HG03469 (cell line): ENCODE measurements at regions not wholly inside any gene's neighbourhood (a gene's known extent, or its start where the extent isn't known, plus 50 kb on each side); places are given as distances from the start of the nearest gene placed in this dataset.
A peak's percentile ranks its signal among the peaks of the same experiment; 100 is the strongest.
"Not testable (repeated sequence)": the region's sequence is repeated elsewhere in the genome, so short reads cannot be mapped to it uniquely, and the experiment has no call there.

Experiments used
- ATAC-seq: cut with Tn5 transposase; IDR thresholded peaks from one replicate; pipeline ENCODE4 v1.9.1; 2021; ENCODE audit warnings: mild to moderate bottlenecking, moderate library complexity, moderate number of reproducible peaks; ENCODE audit not compliant: unreplicated experiment

- no peak for ATAC-seq
Observed at GRCh38 chr5:82663225-82663624, 385.1 kb upstream of the RPS23 start.

GRCh38 chr5:82662340-82662739 is 384.2 kb upstream of the RPS23 start:
- ATAC-seq: no peak

- ATAC-seq: no peak
Observed at GRCh38 chr5:82661933-82662332, 383.8 kb upstream of the RPS23 start.

GRCh38 chr5:82661462-82661861 is 383.3 kb upstream of the RPS23 start:
- no peak for ATAC-seq

GRCh38 chr5:82659115-82659514 is 381.0 kb upstream of the RPS23 start:
- no peak for ATAC-seq

GRCh38 chr5:82657033-82657699 is 379.0 kb upstream of the RPS23 start:
- no peak for ATAC-seq

- ATAC-seq: no peak
Observed at GRCh38 chr5:82656341-82656761, 378.2 kb upstream of the RPS23 start.

- no peak for ATAC-seq
Observed at GRCh38 chr5:82655078-82655477, 376.9 kb upstream of the RPS23 start.

- no peak for ATAC-seq
Observed at GRCh38 chr5:82649943-82650342, 371.8 kb upstream of the RPS23 start.

- ATAC-seq: no peak
Observed at GRCh38 chr5:82644766-82645165, 366.6 kb upstream of the RPS23 start.

- no peak for ATAC-seq
Observed at GRCh38 chr5:82644229-82644628, 366.1 kb upstream of the RPS23 start.

GRCh38 chr5:82642313-82642712 is 364.2 kb upstream of the RPS23 start:
- no peak for ATAC-seq

- peak; percentile 67 for ATAC-seq
Observed at GRCh38 chr5:82641331-82642003, 363.3 kb upstream of the RPS23 start.

- no peak for ATAC-seq
Observed at GRCh38 chr5:82640916-82641315, 362.8 kb upstream of the RPS23 start.

GRCh38 chr5:82639393-82640144 is 361.4 kb upstream of the RPS23 start:
- no peak for ATAC-seq

- ATAC-seq: no peak
Observed at GRCh38 chr5:82636591-82636990, 358.4 kb upstream of the RPS23 start.

GRCh38 chr5:82635561-82636288 is 357.6 kb upstream of the RPS23 start:
- ATAC-seq: no peak

- no peak for ATAC-seq
Observed at GRCh38 chr5:82628364-82628910, 350.3 kb upstream of the RPS23 start.

- ATAC-seq: not testable (repeated sequence)
Observed at GRCh38 chr5:82626905-82627591, 348.9 kb upstream of the RPS23 start.

- not testable (repeated sequence) for ATAC-seq
Observed at GRCh38 chr5:82626012-82626411, 347.9 kb upstream of the RPS23 start.
